ENCODE measurements at regions not wholly inside any gene's neighbourhood (a gene's known extent, or its start where the extent isn't known, plus 50 kb on each side); places are given as distances from the start of the nearest gene placed in this dataset.

DNA sequence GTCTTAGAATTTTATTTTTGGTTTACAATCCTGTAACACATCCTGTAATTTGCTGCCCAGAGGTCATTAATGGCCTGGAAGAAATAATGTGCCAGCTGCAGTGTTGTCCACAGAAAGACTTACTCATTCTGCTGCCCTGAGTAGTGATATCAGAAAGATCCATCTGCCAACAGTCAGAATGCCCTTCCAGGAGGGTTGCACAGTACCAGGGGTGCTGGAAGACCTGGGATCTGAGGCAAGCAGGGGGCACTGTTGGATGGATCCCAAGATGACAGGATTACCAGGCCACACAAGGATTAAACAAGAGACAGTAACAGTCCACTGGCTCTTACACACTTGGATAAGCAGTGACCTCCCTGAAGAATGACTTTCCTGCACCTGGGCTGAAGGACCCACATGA, 93.8 kb upstream of the TOP3B start:
- DNase-seq (ENCODE audit: low read depth), result no peak

DNA sequence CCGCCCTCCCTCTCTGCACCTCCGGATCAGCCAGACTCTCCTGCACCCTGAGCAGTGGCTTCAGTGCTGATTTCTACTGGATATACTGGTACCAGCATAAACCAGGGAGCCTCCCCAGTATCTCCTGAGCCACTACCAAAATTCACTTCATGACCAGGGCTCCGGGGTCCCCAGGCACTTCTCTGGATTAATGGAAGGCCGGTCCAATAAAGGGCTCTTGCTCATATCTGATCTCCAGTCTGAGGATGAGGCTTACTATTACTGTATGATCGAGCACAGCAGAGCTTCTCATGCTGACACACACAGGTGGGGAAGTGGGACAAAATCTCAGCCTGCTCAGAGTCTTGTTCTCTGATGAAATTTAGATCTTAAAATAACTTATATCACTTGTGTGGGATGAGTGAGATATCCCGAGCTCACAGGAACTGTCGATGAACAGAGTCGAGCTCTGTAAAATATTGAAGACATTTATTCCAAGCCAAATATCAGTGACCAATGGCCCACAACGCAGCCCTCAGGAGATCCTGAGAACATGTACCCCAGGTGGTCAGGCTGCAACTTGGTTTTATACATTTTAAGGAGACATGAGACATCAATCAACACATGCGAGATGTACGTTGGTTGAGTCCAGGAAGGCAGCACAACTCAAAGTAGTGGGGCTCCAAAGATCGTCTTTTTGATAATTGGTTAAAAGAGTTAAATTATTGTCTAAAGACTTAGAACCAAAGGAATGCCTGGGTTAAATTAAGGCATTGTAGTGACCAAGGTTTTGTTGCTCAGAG, 93.0 kb upstream of the TOP3B start:
- DNase-seq (ENCODE audit: low read depth), result no peak

DNA sequence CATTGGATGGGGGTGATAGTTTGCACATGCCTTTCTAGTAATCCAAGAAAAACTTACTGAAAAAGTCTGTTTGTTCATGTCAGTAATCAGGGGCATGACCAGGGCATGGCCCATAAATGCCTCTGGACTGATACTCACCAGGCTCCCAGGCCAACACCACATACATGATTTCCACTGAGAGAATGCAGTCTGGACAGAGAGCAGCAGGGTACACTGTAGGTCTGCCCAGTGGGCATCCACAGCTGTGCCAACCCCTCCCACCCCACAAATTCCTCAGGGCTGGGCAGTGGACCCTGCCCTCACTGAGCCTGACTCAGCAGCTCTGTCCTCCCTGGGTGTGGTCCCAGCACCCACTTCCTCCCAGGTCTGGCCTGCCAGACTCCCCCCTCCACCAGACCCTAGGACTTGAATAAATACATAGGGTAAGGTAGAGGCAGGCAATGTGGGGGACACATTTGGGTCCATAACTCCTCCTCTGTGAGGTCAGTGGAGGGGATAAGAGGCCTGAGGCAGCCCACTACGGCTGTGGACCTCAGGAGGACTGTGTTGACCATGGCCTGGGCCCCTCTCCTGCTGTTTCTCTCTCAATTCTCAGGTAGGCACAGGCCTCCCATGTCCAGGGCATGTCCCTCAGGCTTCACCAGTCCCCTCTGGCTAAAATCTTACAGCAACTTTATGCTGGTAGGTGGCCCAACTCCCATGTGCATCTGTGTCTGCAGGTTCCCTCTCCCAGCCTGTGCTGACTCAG, 92.2 kb upstream of the TOP3B start:
- no peak for DNase-seq (ENCODE audit: low read depth)

DNA sequence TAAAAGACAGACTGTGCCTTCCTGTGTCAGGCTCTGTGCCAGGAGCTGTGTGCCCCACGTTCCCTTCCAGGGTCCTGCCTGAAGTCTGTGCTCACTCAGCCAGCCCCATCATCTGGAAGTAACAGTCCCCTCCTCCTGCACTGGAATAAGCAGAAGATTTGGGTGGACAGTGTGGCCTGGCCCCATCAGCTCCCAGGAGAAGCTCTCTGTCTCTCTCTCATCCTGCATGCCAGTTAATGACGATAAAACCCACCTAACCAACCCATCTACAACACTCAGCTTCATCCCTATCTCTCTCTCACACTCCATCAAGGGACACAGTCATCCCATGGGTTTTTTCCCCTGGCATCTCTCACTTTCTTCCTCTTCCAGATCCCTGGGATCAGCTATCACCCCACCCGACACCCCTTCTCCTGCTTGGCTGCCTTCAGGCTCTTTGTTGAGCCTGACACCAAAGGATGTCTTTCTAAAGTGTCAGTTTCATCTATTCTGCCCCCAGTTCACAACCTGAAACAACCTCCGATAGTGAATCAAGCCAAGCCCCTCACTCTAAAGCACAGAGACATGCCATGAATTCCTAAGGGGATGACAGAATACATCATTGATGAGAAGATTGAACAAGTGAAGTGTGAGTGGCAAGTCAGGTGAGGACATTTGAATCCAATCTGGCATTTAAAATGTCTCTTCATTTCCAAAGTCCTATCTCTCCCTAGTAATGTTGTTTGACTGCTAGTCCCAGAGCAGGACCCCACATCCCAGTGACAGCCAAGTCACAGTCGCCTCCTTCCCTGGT, 91.4 kb upstream of the TOP3B start:
- DNase-seq (ENCODE audit: low read depth), result no peak

DNA sequence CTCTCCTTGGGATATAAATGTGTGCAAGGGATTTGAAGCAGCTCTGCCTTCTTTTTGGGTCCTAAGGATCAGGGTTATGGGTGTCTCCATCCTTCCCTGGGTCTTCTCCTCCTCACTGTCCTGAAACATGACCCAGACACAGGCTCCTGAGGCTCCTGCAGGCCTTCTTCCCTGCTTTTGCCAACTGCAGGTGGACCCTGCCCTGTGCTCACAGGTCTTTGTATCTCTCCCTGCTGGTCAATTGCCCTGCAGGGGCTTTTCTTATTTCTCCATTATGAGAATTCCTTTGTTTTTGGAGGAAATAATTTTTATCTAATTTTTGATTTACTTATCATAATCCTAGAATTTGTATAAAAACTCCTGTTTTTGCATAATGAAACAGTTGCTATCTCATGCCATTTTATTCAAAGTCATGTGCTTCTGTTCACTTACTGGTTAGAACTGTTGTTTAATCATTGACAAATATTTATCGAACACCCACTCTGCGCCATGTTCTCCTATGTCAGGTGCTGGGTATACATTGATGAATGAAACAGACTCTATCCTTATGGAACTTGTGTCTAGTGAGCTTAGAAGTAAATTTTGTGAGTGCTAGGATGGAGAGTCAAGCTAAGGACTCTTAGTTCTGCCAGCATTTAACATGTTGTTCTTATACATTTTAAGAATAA, 89.7 kb upstream of the TOP3B start:
- DNase-seq (ENCODE audit: low read depth), result no peak

DNA sequence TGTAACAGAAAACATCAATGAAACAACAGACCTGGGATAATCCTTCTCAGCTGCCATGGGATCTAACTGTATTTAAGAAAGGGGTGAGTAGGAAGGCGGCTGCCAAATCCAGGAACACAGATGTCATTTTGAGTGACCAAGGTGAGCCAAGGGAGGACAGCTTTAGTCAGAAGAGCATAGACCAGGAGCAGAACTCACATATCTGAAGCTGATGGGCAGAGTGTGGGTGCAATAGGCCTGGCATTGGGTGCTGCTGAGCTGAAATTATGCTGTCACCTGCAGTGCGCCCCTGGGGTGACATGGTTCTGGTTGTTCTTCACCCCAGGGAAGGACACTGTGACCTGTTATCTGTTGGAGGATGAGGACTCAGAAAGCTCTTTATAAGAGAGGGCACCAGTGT, 88.9 kb upstream of the TOP3B start:
- no peak for DNase-seq (ENCODE audit: low read depth)

DNA sequence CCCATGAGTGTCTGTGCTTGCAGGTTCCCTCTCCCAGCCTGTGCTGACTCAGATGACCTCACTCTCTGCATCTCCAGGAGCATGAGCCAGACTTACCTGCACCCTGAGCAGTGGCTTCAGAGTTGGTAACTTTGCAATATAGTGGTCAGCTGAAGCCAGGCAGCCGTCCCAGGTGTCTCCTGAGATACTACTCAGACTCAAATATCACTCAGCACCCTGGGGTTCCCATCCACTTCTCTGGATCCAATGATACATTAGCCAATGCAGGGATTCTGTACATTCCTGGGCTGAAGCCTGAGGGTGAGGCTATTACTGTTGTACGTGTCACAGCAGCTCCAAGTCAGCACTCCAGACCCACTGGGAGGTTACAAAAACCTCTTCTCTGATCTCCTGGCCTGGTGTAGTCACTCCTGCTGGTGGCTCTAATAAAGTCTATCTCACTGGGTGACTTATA, 87.8 kb upstream of the TOP3B start:
- no peak for DNase-seq (ENCODE audit: low read depth)

DNA sequence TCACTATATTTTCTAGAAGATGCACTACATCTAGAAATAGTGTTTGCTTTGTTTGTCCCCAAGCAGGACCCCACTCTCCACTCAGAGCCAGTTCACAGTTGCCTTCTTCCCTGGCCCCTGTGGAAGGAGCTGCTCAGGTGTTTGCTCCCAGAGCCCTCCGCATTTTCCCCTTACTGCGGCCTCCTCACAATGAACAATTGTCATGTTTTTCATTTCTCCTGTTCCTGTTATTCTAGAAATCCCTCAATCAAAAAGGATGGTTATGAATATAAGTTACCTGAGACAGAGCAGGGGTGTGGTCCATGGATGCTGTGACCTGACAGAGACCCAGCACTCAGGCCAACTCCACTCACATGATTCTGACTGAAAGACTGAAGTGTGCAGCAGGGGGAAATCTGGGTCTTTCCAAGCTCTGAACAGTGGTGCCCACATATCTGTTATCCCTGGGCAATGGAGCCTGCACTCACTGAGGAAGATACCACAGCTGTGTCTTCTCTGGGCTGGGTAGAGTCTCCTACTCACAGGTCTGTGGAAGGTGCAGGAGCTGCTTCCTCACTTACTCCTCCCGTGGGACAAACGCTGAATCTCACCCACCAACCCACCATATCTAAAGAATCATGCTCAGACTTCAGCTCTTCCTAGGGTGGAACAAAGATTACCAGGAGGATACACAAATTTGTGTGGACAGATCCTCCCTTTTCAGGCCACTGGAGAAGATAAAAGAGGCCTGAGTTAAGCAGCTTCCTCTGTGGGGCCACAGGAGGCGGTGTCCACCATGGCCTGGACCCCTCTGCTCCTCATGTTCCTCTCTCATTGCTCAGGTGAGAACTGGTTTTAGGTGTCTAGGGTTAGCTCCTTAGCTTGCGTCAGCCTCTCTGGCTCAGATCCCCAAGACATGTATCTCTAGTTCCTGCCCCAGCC, 87.1 kb upstream of the TOP3B start:
- no peak for DNase-seq (ENCODE audit: low read depth)

DNA sequence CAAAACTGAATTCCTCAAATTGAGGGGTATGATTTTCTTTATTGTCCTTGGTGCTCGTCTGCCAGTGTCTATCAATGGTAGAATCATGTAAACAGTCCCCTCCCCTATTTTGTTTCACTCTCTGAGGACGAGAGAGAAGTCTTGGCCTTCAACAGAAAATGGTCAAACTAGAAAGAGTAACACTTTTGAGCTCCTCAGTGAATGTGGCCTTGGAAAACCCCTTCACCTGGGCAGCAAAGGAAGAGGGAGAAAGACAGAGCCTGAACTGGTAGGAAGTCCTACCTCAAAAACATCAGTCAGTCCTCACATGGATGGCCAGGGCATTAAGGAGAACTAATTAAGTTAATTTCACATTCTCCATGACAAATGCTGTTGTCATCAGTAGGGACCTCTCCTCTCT, 86.1 kb upstream of the TOP3B start:
- no peak for DNase-seq (ENCODE audit: low read depth)

DNA sequence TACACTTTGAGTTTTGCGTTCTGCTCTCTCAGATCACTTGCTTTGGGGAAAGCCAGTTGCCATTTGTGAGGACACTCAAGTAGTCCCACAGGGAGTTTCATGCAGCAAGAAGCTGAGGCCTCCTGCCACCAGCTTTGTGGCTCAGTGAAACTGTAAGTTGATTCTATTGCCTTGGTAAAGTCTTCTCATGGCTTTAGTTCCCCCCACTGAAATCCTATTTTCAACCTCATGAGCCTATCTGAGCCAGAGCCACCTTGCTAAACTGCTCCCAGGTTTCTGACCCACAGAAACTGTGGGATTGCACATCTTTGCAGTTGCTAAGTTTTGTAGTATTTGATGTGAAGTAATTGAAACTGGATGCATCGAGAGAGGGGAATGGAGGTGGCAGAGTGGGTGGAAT, 85.4 kb upstream of the TOP3B start:
- no peak for DNase-seq (ENCODE audit: low read depth)

DNA sequence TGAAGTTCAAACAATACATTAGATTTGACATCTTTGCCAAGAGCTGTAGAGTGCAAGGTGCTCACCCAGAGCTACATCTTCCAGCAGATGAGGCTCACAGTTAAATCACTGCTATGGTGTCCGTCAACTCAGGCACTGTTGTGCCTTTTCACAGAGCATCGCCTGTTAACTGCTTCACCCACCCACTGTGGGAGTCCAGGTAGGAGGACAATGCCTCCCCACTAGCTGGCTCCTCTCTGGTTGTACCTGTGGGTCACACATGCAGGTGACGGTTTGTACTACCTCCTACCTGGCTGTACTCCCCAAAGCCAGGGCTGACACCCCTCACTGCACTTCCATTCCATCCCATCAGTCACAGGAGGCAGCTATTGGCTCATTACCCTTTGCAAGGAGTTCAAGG, 84.6 kb upstream of the TOP3B start:
- no peak for DNase-seq (ENCODE audit: low read depth)

DNA sequence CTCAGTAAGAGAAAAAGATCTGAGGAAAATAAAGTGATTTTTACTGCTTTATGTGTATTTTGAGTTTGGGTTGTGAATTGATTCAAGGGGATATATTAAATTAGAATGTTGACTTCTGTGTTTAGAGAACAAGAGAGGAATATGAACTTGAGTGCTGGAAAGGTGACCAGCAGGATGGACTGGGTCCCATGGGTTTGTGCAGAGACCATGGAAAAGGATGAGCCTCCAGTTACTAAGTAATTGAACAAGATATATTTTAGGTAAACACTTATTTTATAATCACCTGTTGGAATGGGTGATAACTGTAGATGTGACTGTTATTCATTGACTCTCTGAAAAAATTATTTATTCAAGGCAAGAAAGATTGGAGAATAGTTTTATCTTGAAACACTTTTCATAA, 82.0 kb upstream of the TOP3B start:
- DNase-seq (ENCODE audit: low read depth), result no peak

DNA sequence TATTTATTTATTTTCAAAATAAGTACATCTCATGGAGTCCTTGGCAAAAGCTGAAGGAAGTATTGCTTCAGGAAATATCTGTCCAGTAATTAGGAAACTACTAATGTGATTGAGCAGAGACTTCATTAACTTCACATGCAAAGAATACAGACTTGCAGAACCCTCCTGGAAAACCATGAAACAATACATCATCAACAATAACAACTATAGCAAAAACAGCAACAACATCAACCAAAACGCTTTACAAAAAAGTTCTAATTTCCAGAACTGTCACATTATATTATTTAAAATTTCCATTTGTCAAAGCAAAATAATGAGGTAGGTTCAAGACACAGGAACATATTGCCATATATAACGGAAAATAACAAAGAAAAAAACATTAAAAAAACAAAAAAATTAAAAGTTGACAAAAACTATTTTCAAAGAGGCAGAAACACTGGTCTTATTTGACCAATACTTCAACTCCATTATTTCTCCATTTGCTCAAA, 79.8 kb upstream of the TOP3B start:
- DNase-seq (ENCODE audit: low read depth), result no peak

DNA sequence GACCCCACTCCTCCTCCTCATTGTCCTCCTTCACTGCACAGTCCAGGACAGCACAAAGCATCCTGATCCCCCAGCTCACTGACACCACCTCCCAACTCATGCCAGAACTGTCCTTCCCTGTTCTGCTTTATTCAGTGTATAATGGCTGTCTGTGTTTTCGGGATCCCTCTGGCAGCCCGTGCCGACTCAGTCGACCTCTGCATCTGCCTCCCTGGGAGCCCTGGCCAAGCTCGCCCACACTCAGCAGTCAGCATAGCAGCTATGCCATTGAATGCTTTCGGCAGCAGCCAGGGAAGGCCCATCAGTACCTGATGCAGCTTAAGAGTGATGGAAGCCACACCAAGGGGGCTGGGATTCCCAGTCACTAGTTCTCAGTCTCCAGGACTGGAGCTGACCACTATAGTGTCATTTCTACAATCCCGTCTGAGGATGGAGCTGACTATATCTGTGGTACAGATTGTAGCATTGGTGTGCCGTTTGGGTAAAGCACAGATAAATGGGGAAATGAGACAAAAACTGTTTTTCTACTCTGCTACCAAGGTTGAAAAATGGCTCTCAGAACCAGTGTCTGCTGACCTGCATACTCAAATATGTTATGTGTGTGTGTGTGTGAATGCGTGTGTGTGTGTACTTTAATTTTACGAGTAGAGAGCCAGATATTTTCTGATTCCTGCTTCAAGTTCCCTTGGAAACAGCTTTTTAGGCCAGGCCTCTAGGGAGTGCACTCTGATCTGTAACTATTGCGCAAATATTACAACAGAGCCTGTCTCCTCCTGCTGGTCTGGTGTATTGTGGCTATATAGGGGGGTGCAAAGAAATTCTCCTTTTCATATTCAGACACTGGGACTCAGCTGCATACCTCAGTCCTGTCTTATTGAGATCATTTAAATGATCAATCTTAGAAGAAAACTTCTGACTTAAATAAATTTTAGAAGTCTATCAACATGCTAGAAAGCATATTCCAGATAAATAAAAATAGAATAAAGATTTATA, 78.8 kb upstream of the TOP3B start:
- no peak for DNase-seq (ENCODE audit: low read depth)

DNA sequence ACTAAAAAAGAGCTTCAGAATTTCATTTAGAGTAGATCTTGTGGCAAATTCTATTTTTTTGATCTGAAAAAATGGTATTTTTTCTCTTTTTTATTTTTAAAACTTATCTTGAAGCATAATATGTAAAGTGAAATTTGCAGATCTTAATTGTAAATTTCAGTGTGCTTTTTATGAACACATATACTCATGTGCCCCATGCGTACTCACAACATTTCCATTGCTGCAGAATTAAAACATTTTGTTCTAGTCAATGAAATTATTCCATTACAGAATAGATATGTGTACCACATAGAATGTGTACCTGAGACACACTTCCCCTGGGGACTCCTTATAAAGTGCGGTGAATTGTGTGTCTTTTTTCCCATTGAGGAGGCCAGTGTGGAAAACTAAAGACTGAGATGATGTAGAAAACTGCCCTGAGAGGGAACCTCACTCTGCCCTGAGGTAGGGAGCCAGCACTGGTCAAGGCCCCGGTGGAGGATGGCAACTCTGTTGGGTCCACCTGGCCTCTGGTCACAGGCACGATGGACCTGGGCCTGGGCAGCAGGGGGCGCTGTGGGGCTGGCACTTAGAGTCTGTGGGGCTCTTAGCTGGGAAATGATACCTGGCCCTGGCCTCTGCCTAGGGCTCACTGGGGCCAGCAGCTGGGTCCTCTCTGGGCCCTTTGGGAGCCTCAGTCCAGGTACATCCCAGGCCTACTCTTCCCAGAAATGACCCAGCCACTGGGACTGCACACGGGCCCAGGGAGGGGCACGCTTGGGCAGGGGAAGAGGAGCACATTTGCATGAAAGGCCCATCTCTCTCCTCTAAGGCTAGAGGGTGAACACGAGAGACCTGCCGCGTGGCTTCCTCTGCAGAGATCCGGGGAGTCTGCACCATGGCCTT, 77.9 kb upstream of the TOP3B start:
- DNase-seq (ENCODE audit: low read depth), result peak; percentile 52

DNA sequence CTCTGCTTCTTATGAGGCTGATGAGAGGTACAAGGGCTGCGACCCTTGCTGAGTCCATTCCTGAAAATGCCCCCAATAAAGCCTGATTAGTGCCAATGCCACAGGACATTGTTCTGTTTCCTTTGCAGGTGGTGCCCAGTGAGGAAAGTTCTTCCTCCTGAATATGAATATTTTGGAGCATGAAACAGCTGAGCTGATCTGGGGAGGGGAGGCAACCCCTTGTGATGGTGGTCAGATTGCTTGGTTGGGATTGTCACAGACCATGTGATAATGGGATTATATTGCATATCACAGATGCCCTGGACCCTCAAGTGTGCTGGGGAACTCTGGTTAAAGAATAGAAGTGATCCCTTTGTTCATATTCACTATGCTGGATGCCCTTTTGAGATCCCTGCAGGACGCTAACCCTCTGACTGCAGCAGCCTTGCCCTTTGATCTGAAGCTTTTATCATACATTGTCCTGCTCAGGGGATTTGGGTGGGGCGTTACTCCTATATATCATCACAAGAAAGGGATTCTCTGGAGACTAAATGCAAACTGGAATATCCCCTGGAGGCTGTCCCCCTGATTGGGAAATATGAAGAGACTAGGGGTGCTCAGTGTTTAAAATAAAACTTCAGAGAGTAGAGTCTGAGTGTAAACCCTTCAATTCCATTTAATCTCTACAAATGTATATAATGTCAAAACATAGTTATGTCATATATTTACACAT, 76.9 kb upstream of the TOP3B start:
- DNase-seq (ENCODE audit: low read depth), result no peak

DNA sequence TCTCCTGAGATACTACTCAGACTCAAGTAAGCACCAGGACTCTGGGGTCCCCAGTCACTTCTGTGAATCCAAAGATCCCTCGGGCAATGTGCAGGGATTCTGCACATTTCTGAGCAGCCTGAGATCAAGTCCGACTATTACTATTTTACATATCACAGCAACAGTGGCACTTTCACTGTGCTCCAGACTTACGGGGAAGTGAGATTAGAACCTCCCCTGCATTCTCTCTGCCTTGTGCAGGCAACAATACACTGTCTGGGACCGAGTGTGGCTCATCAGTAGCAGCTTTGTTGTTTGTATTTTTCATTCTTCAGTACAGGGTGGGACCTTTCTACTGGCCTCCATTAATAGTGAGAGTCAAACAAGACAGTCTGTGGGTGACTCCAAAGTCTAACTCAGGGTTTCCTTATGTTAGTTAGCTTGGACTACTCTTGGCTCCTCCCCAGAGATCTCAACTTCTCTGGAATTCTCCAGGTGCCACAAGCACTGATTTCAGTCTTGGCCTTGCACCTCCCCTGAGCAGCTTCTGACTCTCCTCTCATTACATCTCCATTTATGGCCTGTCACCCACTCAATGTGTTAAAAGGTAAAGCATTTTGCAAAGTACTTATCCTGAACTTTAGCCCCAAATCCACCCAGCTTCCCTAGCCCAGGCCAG, 76.2 kb upstream of the TOP3B start:
- DNase-seq (ENCODE audit: low read depth), result no peak

Measured in activated T-cell treated with anti-CD3 and anti-CD28 coated beads for 48 hours (primary cell).